PC-3 (cell line): ENCODE measurements at regions not wholly inside any gene's neighbourhood (a gene's known extent, or its start where the extent isn't known, plus 50 kb on each side); places are given as distances from the start of the nearest gene placed in this dataset.

ENCODE experiments used
- ATAC-seq: fragments of 200-7000 bp; cut with Tn5 transposase; 2 replicates; pipeline ENCODE4 v1.9.1; 2020; ENCODE audit warnings: mild to moderate bottlenecking, moderate library complexity
- BruUV-seq: library from RNA; stranded (reverse); fragments of 400-500 nt; replicated peaks from 2 replicates; lab custom pipeline; 2021; lab: Mats Ljungman, UMichigan
- CTCF ChIA-PET: fragments of 300-600 bp; sonication (Branson Sonifier 250); formaldehyde crosslinking; loops from one replicate; lab custom pipeline; 2022; ENCODE audit warnings: antibody characterized with exemption; lab: Charles Lee
- POLR2A ChIA-PET: fragments of 300-600 bp; sonication (Branson Sonifier 250); formaldehyde crosslinking; loops from one replicate; lab custom pipeline; 2022; ENCODE audit warnings: antibody characterized with exemption; ENCODE audit not compliant: unreplicated experiment; lab: Charles Lee
- DNase-seq: peaks from one replicate; pipeline ENCODE4 v3.0.0-alpha.2; 2015
- H2AFZ ChIP-seq: fragments of 300-600 bp; sonication (generic); 2 replicates; pipeline ENCODE4 v1.6.0; 2016; ENCODE audit warnings: antibody characterized with exemption, low read length
- H3F3A ChIP-seq: fragments of 300-600 bp; sonication (generic); one replicate; pipeline ENCODE4 v1.6.0; 2017; ENCODE audit warnings: antibody characterized with exemption, low read length, control low read depth, mild to moderate bottlenecking; ENCODE audit not compliant: unreplicated experiment
- H3K27ac ChIP-seq: fragments of 300-600 bp; sonication (generic); 2 replicates; pipeline ENCODE4 v1.5.1; 2016; ENCODE audit warnings: mild to moderate bottlenecking, low read length
- H3K27me3 ChIP-seq: fragments of 300-600 bp; sonication (generic); 2 replicates; pipeline ENCODE4 v1.6.1; 2016; ENCODE audit warnings: low read length, mixed read lengths
- H3K36me3 ChIP-seq: fragments of 300-600 bp; sonication (generic); 2 replicates; pipeline ENCODE4 v1.6.1; 2016; ENCODE audit warnings: low read depth, mixed run types, low read length, mixed read lengths
- H3K4me1 ChIP-seq: fragments of 300-600 bp; sonication (generic); 2 replicates; pipeline ENCODE4 v1.5.1; 2016; ENCODE audit warnings: low read length; ENCODE audit not compliant: insufficient read depth
- H3K4me2 ChIP-seq: fragments of 300-600 bp; sonication (generic); 2 replicates; pipeline ENCODE4 v1.6.0; 2016; ENCODE audit warnings: low read length
- H3K4me3 ChIP-seq: fragments of 300-600 bp; sonication (generic); 2 replicates; pipeline ENCODE4 v1.5.1; 2016; ENCODE audit warnings: mild to moderate bottlenecking, low read length, mixed read lengths
- H3K79me2 ChIP-seq: fragments of 300-600 bp; sonication (generic); 2 replicates; pipeline ENCODE4 v1.6.1; 2017; ENCODE audit warnings: low read length, mixed read lengths
- H3K9ac ChIP-seq: fragments of 300-600 bp; sonication (generic); 2 replicates; pipeline ENCODE4 v1.6.0; 2016; ENCODE audit warnings: mild to moderate bottlenecking, low read length
- H3K9me2 ChIP-seq: fragments of 300-600 bp; sonication (generic); replicated peaks from 2 replicates; pipeline ENCODE4 v1.6.1; 2016; ENCODE audit warnings: mixed run types, low read length, mixed read lengths
- H3K9me3 ChIP-seq: fragments of 300-600 bp; sonication (generic); 2 replicates; pipeline ENCODE4 v1.6.1; 2016; ENCODE audit warnings: low read length, mixed read lengths
- H4K20me1 ChIP-seq: fragments of 300-600 bp; sonication (generic); 2 replicates; pipeline ENCODE4 v1.6.1; 2016; ENCODE audit warnings: low read length, mixed read lengths
- EZH2 ChIP-seq: fragments of 300-600 bp; sonication (generic); IDR thresholded peaks from one replicate; pipeline ENCODE4 v1.6.1; 2017; ENCODE audit warnings: antibody characterized with exemption, mild to moderate bottlenecking, low read length; ENCODE audit not compliant: unreplicated experiment
- EZH2phosphoT487 ChIP-seq: fragments of 300-600 bp; sonication (generic); IDR thresholded peaks from 2 replicates; pipeline ENCODE4 v1.6.1; 2018; ENCODE audit warnings: mild to moderate bottlenecking, antibody characterized with exemption, low read length, borderline replicate concordance
- intact Hi-C: fragments of 100-400 bp; cut with micrococcal nuclease; formaldehyde crosslinking; loops from 2 replicates; pipeline ENCODE4 v1.9.0; 2023
- TF ChIP-seq, protein P1 (sequence below): fragments of 300-600 bp; sonication (generic); conservative IDR thresholded peaks from 2 replicates; pipeline ENCODE4 v1.5.1; 2017; ENCODE audit warnings: antibody characterized with exemption, low read depth, mild to moderate bottlenecking, low read length

DNA sequence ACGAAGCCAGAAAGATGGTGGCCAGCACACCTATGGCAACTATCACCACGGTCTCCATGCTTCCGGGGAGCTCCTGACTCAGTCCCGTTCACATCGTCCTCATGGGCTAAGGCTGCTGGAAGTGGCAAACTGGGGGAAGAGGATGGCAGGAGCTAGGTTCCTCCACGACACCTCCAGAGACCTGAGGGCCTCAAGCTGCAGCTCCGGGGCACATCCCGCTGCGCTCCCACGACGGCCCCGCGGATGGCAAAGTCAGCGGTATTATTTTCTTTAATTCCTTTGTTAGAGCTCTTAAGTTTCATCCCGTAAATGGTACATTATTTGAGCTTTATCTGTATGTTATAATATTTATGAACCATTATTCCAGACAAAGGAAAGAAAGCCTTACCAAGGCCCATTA is 190.5 kb downstream of the DACT1 start:
- Histone ChIP-seq H4K20me1 (no peaks in the 10 kb centered on the region), H3F3A (no peaks in the 10 kb centered on the region), H3K36me3 (no peaks in the 10 kb centered on the region), H3K27ac (no peak overlapping the region), H2AFZ (no peak overlapping the region), H3K9me2 (no peaks in the 10 kb centered on the region), H3K27me3 (peaks cover 46% of the 10 kb centered on the region), H3K4me3 (no peak overlapping the region), H3K9me3 (no peaks in the 10 kb centered on the region), H3K79me2 (no peaks in the 10 kb centered on the region), H3K4me2 (no peak overlapping the region), H3K9ac (no peak overlapping the region), H3K4me1 (peaks cover 22% of the 10 kb centered on the region)
- DNase-seq (no peak), ATAC-seq (no peak)
- TF ChIP-seq EZH2phosphoT487 (no peak), EZH2 (no peak)
- TF ChIP-seq, protein P1, sequence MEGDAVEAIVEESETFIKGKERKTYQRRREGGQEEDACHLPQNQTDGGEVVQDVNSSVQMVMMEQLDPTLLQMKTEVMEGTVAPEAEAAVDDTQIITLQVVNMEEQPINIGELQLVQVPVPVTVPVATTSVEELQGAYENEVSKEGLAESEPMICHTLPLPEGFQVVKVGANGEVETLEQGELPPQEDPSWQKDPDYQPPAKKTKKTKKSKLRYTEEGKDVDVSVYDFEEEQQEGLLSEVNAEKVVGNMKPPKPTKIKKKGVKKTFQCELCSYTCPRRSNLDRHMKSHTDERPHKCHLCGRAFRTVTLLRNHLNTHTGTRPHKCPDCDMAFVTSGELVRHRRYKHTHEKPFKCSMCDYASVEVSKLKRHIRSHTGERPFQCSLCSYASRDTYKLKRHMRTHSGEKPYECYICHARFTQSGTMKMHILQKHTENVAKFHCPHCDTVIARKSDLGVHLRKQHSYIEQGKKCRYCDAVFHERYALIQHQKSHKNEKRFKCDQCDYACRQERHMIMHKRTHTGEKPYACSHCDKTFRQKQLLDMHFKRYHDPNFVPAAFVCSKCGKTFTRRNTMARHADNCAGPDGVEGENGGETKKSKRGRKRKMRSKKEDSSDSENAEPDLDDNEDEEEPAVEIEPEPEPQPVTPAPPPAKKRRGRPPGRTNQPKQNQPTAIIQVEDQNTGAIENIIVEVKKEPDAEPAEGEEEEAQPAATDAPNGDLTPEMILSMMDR = no peak
- intact Hi-C loops = no loop called here
- CTCF ChIA-PET = no interaction called here
- POLR2A ChIA-PET = no interaction called here
- BruUV-seq = no TSS peak

DNA sequence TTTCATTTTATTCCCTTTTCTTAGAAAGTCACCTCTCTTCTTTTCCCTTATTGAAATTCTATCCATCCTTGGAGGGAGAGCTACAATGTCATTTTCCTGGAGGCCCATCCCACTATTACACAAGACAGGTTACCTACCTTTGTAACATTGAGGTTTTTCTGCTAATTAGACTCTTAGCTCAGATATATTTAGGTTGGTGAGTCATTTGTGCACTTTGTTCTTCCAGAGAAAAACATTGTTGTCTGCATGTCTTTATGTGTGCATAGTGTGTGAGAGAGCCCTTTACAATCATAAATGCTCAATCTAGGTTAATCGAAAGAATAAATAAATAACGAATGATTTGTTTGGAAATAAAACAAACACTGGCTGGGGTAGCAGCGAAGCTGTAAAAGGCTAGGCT is 191.8 kb downstream of the DACT1 start:
- H3K27ac ChIP-seq = no peak overlapping the region
- H3K9ac ChIP-seq = no peak overlapping the region
- H3K4me3 ChIP-seq = no peak overlapping the region
- DNase-seq (peak; percentile 91), ATAC-seq (peak; percentile 74)
- BruUV-seq = no TSS peak
- H3K79me2 ChIP-seq = no peaks in the 10 kb centered on the region
- POLR2A ChIA-PET = interaction anchor here (0.6 kb wide), 1 partner anchor 138 kb away, joined by 4 read pairs; no protein-coding TSS in a partner anchor
- H2AFZ ChIP-seq = no peak overlapping the region
- no peaks in the 10 kb centered on the region for H3F3A ChIP-seq
- H3K4me1 ChIP-seq = peaks cover 22% of the 10 kb centered on the region
- no peaks in the 10 kb centered on the region for H4K20me1 ChIP-seq
- TF ChIP-seq EZH2 = no peak
- TF ChIP-seq EZH2phosphoT487 = no peak
- TF ChIP-seq, protein P1 = no peak
- H3K36me3 ChIP-seq = no peaks in the 10 kb centered on the region
- H3K9me2 ChIP-seq = no peaks in the 10 kb centered on the region
- intact Hi-C loops = no loop called here
- CTCF ChIA-PET = interaction anchor here (0.6 to 0.9 kb wide), 2 partner anchors 328 to 1866 kb away, joined by 3 to 5 read pairs; no protein-coding TSS in a partner anchor
- H3K27me3 ChIP-seq = peaks cover 39% of the 10 kb centered on the region
- peak overlapping the region; percentile 6 for H3K4me2 ChIP-seq
- H3K9me3 ChIP-seq = no peaks in the 10 kb centered on the region

DNA sequence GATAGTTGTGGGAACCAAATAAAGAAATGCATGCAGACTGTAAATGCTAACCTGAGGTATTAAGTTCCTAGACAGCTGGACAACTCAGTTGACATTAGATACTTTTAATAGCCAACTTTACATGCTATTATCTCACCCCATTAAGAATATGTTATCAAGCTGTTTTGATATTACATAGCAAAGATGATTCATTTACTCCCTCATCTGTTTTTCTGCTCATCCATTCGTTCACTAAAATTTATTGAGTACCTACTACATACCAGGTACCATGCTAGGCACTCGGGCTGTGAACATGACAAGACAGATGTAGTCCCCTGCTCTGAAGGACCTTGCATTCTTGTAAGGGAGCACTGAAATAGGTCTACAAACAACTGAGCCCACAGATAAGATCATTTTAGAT is 192.4 kb downstream of the DACT1 start:
- Histone ChIP-seq H3K4me2 (peak overlapping the region; percentile 6), H3K4me1 (peaks cover 22% of the 10 kb centered on the region), H3K9me2 (no peaks in the 10 kb centered on the region), H3K27ac (no peak overlapping the region), H3K9me3 (no peaks in the 10 kb centered on the region), H2AFZ (no peak overlapping the region), H4K20me1 (no peaks in the 10 kb centered on the region), H3K36me3 (no peaks in the 10 kb centered on the region), H3K79me2 (no peaks in the 10 kb centered on the region), H3F3A (no peaks in the 10 kb centered on the region), H3K9ac (no peak overlapping the region), H3K4me3 (no peak overlapping the region), H3K27me3 (peaks cover 35% of the 10 kb centered on the region)
- DNase-seq (no peak), ATAC-seq (no peak)
- ChIA-PET CTCF (interaction anchor here (0.6 to 0.9 kb wide), 2 partner anchors 329 to 1866 kb away, joined by 3 to 5 read pairs; no protein-coding TSS in a partner anchor), POLR2A (no interaction called here)
- TF ChIP-seq EZH2phosphoT487 (no peak), EZH2 (no peak)
- TF ChIP-seq, protein P1 = no peak
- BruUV-seq = no TSS peak
- intact Hi-C loops = no loop called here
